ENCODE measurements at regions not wholly inside any gene's neighbourhood (a gene's known extent, or its start where the extent isn't known, plus 50 kb on each side); places are given as distances from the start of the nearest gene placed in this dataset.

GRCh38 chr3:43206105-43206504 lies 80.2 kb upstream of the SNRK start:
- H3K79me2 ChIP-seq (ENCODE audit: low read length) = no peaks in the 10 kb centered on the region
- no peaks in the 10 kb centered on the region for H3K36me3 ChIP-seq (ENCODE audit: low read depth, low read length)
- no TSS peak for BruUV-seq (replicated peaks)
- CTCF ChIA-PET = no interaction called here
- H3K9me3 ChIP-seq (ENCODE audit: low read length) = no peaks in the 10 kb centered on the region
- no peaks in the 10 kb centered on the region for H3K9me2 ChIP-seq (replicated peaks; ENCODE audit: low read length)
- H3F3A ChIP-seq (ENCODE audit: low read length, unreplicated experiment) = no peaks in the 10 kb centered on the region
- H3K27ac ChIP-seq (ENCODE audit: low read length) = no peak overlapping the region
- DNase-seq = no peak
- H3K9ac ChIP-seq (ENCODE audit: low read length) = no peak overlapping the region
- H3K27me3 ChIP-seq (ENCODE audit: low read length) = no peaks in the 10 kb centered on the region
- intact Hi-C loops (cut with micrococcal nuclease) = no loop called here
- no peak overlapping the region for H2AFZ ChIP-seq (ENCODE audit: low read length)
- TF ChIP-seq EZH2 (IDR thresholded peaks at IDR 0.05; ENCODE audit: low read length, unreplicated experiment) (no peak), CTCF (conservative IDR thresholded peaks at IDR 0.05; ENCODE audit: low read depth, low read length) (no peak), EZH2phosphoT487 (IDR thresholded peaks at IDR 0.05; ENCODE audit: borderline replicate concordance, low read length) (no peak)
- POLR2A ChIA-PET (ENCODE audit: unreplicated experiment) = no interaction called here
- no peaks in the 10 kb centered on the region for H3K4me1 ChIP-seq (ENCODE audit: insufficient read depth, low read length)
- H4K20me1 ChIP-seq (ENCODE audit: low read length) = no peaks in the 10 kb centered on the region
- no peak for ATAC-seq
- H3K4me3 ChIP-seq (ENCODE audit: low read length) = no peak overlapping the region
- H3K4me2 ChIP-seq (ENCODE audit: low read length) = no peak overlapping the region

GRCh38 chr3:43203022-43203421 lies 83.3 kb upstream of the SNRK start:
- H3K27me3 ChIP-seq (ENCODE audit: low read length) = no peaks in the 10 kb centered on the region
- H3K4me3 ChIP-seq (ENCODE audit: low read length) = no peak overlapping the region
- no peaks in the 10 kb centered on the region for H3K9me3 ChIP-seq (ENCODE audit: low read length)
- no peak overlapping the region for H3K4me2 ChIP-seq (ENCODE audit: low read length)
- H3K9ac ChIP-seq (ENCODE audit: low read length) = no peak overlapping the region
- no peak for ATAC-seq
- H3K9me2 ChIP-seq (replicated peaks; ENCODE audit: low read length) = no peaks in the 10 kb centered on the region
- H3K4me1 ChIP-seq (ENCODE audit: insufficient read depth, low read length) = peaks cover 13% of the 10 kb centered on the region
- no peaks in the 10 kb centered on the region for H3K36me3 ChIP-seq (ENCODE audit: low read depth, low read length)
- TF ChIP-seq CTCF (conservative IDR thresholded peaks at IDR 0.05; ENCODE audit: low read depth, low read length) (no peak), EZH2phosphoT487 (IDR thresholded peaks at IDR 0.05; ENCODE audit: borderline replicate concordance, low read length) (no peak), EZH2 (IDR thresholded peaks at IDR 0.05; ENCODE audit: low read length, unreplicated experiment) (no peak)
- no TSS peak for BruUV-seq (replicated peaks)
- no peak overlapping the region for H2AFZ ChIP-seq (ENCODE audit: low read length)
- H3F3A ChIP-seq (ENCODE audit: low read length, unreplicated experiment) = no peaks in the 10 kb centered on the region
- intact Hi-C loops (cut with micrococcal nuclease) = no loop called here
- no peak for DNase-seq
- POLR2A ChIA-PET (ENCODE audit: unreplicated experiment) = no interaction called here
- H4K20me1 ChIP-seq (ENCODE audit: low read length) = no peaks in the 10 kb centered on the region
- CTCF ChIA-PET = no interaction called here
- H3K27ac ChIP-seq (ENCODE audit: low read length) = no peak overlapping the region
- H3K79me2 ChIP-seq (ENCODE audit: low read length) = no peaks in the 10 kb centered on the region

- no peaks in the 10 kb centered on the region for H3K36me3 ChIP-seq (ENCODE audit: low read depth, low read length)
- ChIA-PET CTCF (no interaction called here), POLR2A (ENCODE audit: unreplicated experiment) (no interaction called here)
- H4K20me1 ChIP-seq (ENCODE audit: low read length) = no peaks in the 10 kb centered on the region
- ATAC-seq (no peak), DNase-seq (no peak)
- H3K9me2 ChIP-seq (replicated peaks; ENCODE audit: low read length) = no peaks in the 10 kb centered on the region
- peaks cover 13% of the 10 kb centered on the region for H3K4me1 ChIP-seq (ENCODE audit: insufficient read depth, low read length)
- H3K79me2 ChIP-seq (ENCODE audit: low read length) = no peaks in the 10 kb centered on the region
- no peaks in the 10 kb centered on the region for H3F3A ChIP-seq (ENCODE audit: low read length, unreplicated experiment)
- TF ChIP-seq CTCF (conservative IDR thresholded peaks at IDR 0.05; ENCODE audit: low read depth, low read length) (no peak), EZH2 (IDR thresholded peaks at IDR 0.05; ENCODE audit: low read length, unreplicated experiment) (no peak), EZH2phosphoT487 (IDR thresholded peaks at IDR 0.05; ENCODE audit: borderline replicate concordance, low read length) (no peak)
- H3K27me3 ChIP-seq (ENCODE audit: low read length) = no peaks in the 10 kb centered on the region
- no TSS peak for BruUV-seq (replicated peaks)
- no peak overlapping the region for H3K9ac ChIP-seq (ENCODE audit: low read length)
- H2AFZ ChIP-seq (ENCODE audit: low read length) = no peak overlapping the region
- no peaks in the 10 kb centered on the region for H3K9me3 ChIP-seq (ENCODE audit: low read length)
- no peak overlapping the region for H3K4me3 ChIP-seq (ENCODE audit: low read length)
- H3K27ac ChIP-seq (ENCODE audit: low read length) = no peak overlapping the region
- no peak overlapping the region for H3K4me2 ChIP-seq (ENCODE audit: low read length)
- intact Hi-C loops (cut with micrococcal nuclease) = no loop called here
Measured at GRCh38 chr3:43201581-43201980, 84.8 kb upstream of the SNRK start.
